HG02973 (cell line): ENCODE measurements at regions not wholly inside any gene's neighbourhood (a gene's known extent, or its start where the extent isn't known, plus 50 kb on each side); places are given as distances from the start of the nearest gene placed in this dataset.
"Not testable (repeated sequence)": the region's sequence is repeated elsewhere in the genome, so short reads cannot be mapped to it uniquely, and the experiment has no call there.

ENCODE experiments used
- ATAC-seq: cut with Tn5 transposase; IDR thresholded peaks from one replicate; pipeline ENCODE4 v1.9.1; 2021; ENCODE audit warnings: moderate library complexity; ENCODE audit not compliant: unreplicated experiment

- no peak for ATAC-seq
These were observed 1527.1 kb upstream of the PRR20A start for GRCh38 chr13:55613429-55614187.

- no peak for ATAC-seq
These were observed 1525.6 kb upstream of the PRR20A start for GRCh38 chr13:55615081-55615480.

- ATAC-seq, result no peak
These were observed 1523.5 kb upstream of the PRR20A start for GRCh38 chr13:55617241-55617640.

- no peak for ATAC-seq
These were observed 1513.5 kb upstream of the PRR20A start for GRCh38 chr13:55627221-55627620.

GRCh38 chr13:55632402-55632801 is 1508.3 kb upstream of the PRR20A start:
- ATAC-seq, result no peak

GRCh38 chr13:55649485-55649884 is 1491.2 kb upstream of the PRR20A start:
- no peak for ATAC-seq

GRCh38 chr13:55652657-55653056 is 1488.1 kb upstream of the PRR20A start:
- ATAC-seq, result no peak

- ATAC-seq, result no peak
These were observed 1487.2 kb upstream of the PRR20A start for GRCh38 chr13:55653497-55653896.

GRCh38 chr13:55654243-55654642 is 1486.5 kb upstream of the PRR20A start:
- no peak for ATAC-seq

GRCh38 chr13:55660264-55660663 is 1480.5 kb upstream of the PRR20A start:
- not testable (repeated sequence) for ATAC-seq

- no peak for ATAC-seq
These were observed 1479.9 kb upstream of the PRR20A start for GRCh38 chr13:55660851-55661250.

- no peak for ATAC-seq
These were observed 1479.2 kb upstream of the PRR20A start for GRCh38 chr13:55661505-55661904.

GRCh38 chr13:55664178-55664577 is 1476.5 kb upstream of the PRR20A start:
- no peak for ATAC-seq

GRCh38 chr13:55669051-55669450 is 1471.7 kb upstream of the PRR20A start:
- ATAC-seq, result no peak

- ATAC-seq, result no peak
These were observed 1466.8 kb upstream of the PRR20A start for GRCh38 chr13:55673910-55674309.

- no peak for ATAC-seq
These were observed 1457.9 kb upstream of the PRR20A start for GRCh38 chr13:55682776-55683175.

GRCh38 chr13:55705526-55705925 is 1435.2 kb upstream of the PRR20A start:
- no peak for ATAC-seq

GRCh38 chr13:55705971-55706370 is 1434.7 kb upstream of the PRR20A start:
- no peak for ATAC-seq

GRCh38 chr13:55714120-55714519 is 1426.6 kb upstream of the PRR20A start:
- no peak for ATAC-seq

GRCh38 chr13:55727683-55728082 is 1413.0 kb upstream of the PRR20A start:
- no peak for ATAC-seq

GRCh38 chr13:55728247-55728646 is 1412.5 kb upstream of the PRR20A start:
- no peak for ATAC-seq

GRCh38 chr13:55745828-55746227 is 1394.9 kb upstream of the PRR20A start:
- ATAC-seq, result no peak

- no peak for ATAC-seq
These were observed 1378.7 kb upstream of the PRR20A start for GRCh38 chr13:55761986-55762385.
